ENCODE measurements at regions not wholly inside any gene's neighbourhood (a gene's known extent, or its start where the extent isn't known, plus 50 kb on each side); places are given as distances from the start of the nearest gene placed in this dataset.

DNA sequence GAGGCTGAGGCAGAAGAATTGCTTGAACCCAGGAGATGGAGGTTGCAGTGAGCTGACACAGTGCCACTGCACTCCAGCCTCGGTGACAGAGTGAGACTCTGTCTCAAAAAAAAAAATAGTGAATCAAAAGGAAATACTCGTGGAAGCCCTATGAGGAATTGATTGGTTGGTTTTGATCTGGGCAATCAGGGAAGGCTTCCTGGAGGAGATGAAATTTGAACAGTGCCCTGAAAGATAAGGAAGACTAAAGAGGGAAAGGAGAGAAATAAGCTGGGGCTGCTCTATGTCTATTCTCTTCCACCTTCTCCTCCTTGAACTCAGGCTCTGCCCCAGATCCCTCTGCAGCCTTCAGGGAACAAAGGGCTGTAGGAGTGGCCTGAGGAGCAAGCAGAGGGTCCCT, 54.1 kb downstream of the IRF2BPL start:
- Histone ChIP-seq H3K36me3 (no peaks in the 10 kb centered on the region), H3K27me3 (no peaks in the 10 kb centered on the region), H3K4me3 (no peak overlapping the region), H3K4me1 (peaks cover 0 to 6% (median 0%) of the 10 kb centered on the region in 4 donors), H3K27ac (no peak overlapping the region), H3K9me3 (no peaks in the 10 kb centered on the region)
- intact Hi-C loops (cut with DNase I; ENCODE audit: low total_unique reads) (no loop called here), in situ Hi-C loops (cut with MboI; ENCODE audit: low pct_ligation_motif_present in 1 of 4, low pct_unique_long_range_greater_than_20kb in 1 of 4, low sequenced_read_pairs in 3 of 4) (no loop called here)
- WGBS, 2 donors (ENCODE audit: low coverage in 1 of 2), result 81% methylated on average over 2 of the region's 2 CpGs; no CpG with 5 or more reads in 1 of the 2 donors
- no peak for DNase-seq
- no peak for TF ChIP-seq EP300 (IDR thresholded peaks at IDR 0.05; ENCODE audit: low read depth)
- no peak for TF ChIP-seq POLR2A (IDR thresholded peaks at IDR 0.05)
- TF ChIP-seq POLR2AphosphoS5 (IDR thresholded peaks at IDR 0.05), result no peak
- TF ChIP-seq, protein P1, sequence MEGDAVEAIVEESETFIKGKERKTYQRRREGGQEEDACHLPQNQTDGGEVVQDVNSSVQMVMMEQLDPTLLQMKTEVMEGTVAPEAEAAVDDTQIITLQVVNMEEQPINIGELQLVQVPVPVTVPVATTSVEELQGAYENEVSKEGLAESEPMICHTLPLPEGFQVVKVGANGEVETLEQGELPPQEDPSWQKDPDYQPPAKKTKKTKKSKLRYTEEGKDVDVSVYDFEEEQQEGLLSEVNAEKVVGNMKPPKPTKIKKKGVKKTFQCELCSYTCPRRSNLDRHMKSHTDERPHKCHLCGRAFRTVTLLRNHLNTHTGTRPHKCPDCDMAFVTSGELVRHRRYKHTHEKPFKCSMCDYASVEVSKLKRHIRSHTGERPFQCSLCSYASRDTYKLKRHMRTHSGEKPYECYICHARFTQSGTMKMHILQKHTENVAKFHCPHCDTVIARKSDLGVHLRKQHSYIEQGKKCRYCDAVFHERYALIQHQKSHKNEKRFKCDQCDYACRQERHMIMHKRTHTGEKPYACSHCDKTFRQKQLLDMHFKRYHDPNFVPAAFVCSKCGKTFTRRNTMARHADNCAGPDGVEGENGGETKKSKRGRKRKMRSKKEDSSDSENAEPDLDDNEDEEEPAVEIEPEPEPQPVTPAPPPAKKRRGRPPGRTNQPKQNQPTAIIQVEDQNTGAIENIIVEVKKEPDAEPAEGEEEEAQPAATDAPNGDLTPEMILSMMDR (IDR thresholded peaks at IDR 0.05), result no peak

DNA sequence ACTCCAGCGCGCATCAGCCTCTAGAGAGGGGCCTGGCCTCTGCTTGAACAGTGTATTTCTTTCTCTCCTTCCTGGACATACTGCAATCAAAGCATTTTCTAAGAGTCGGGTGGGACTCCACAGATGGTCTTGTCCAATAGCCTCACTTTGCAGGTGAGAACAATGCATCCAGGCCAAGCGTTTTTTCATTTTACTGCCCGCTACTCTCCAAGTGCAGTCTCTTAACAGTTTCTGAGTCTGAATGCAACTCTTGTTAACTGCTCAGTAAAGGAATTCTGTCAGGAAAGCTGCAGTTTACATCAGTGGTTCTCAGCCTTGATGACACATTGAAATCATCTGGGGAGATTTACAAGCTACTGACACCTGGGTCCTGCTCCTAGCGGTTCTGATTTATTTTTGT, 57.0 kb downstream of the IRF2BPL start:
- TF ChIP-seq POLR2A (IDR thresholded peaks at IDR 0.05), result no peak
- TF ChIP-seq, protein P1 (IDR thresholded peaks at IDR 0.05), result no peak
- 83% methylated on average over 6 of the region's 6 CpGs; no CpG with 5 or more reads in 1 of the 2 donors for WGBS, 2 donors (ENCODE audit: low coverage in 1 of 2)
- H3K27ac ChIP-seq, result no peak overlapping the region

DNA sequence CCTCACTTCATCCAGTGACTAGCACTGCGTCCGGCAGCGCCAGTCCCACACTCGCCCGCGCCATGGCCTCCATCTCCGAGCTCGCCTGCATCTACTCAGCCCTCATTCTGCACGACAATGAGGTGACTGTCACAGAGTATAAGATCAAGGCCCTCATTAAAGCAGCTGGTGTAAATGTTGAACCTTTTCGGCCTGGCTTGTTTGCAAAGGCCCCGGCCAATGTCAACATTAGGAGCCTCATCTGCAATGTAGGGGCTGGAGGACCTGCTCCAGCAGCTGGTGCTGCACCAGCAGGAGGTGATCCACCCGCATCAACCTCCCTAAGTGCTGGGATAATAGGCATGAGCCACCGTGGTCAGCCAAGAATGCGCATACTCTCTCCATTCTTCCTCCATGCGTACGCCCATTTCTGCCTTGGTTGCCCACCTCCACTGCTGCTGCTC, 59.9 kb downstream of the IRF2BPL start:
- 82 to 90% methylated on average over 2 to 16 of the region's 16 CpGs for WGBS, 2 donors (ENCODE audit: low coverage in 1 of 2)
- intact Hi-C loops (cut with DNase I; ENCODE audit: low total_unique reads) (loop anchor here (5.0 kb wide), 1 partner anchor 39 kb away; no protein-coding TSS in a partner anchor), in situ Hi-C loops (cut with MboI; ENCODE audit: low pct_ligation_motif_present in 1 of 4, low pct_unique_long_range_greater_than_20kb in 1 of 4, low sequenced_read_pairs in 3 of 4) (no loop called here)
- no peak overlapping the region for H3K27ac ChIP-seq
- no peaks in the 10 kb centered on the region for H3K36me3 ChIP-seq
- H3K27me3 ChIP-seq, result no peaks in the 10 kb centered on the region
- no peak overlapping the region for H3K4me3 ChIP-seq
- no peak for DNase-seq
- TF ChIP-seq POLR2AphosphoS5 (IDR thresholded peaks at IDR 0.05), result no peak
- TF ChIP-seq POLR2A (IDR thresholded peaks at IDR 0.05), result no peak
- no peak for TF ChIP-seq EP300 (IDR thresholded peaks at IDR 0.05; ENCODE audit: low read depth)
- no peaks in the 10 kb centered on the region for H3K9me3 ChIP-seq
- H3K4me1 ChIP-seq, result peaks cover 0 to 13% (median 11%) of the 10 kb centered on the region in 4 donors

More for the DNA sequence above, 57.0 kb downstream of the IRF2BPL start:
- H3K27me3 ChIP-seq, result no peaks in the 10 kb centered on the region
- no peak overlapping the region for H3K4me3 ChIP-seq
- H3K9me3 ChIP-seq, result no peaks in the 10 kb centered on the region
- H3K36me3 ChIP-seq, result no peaks in the 10 kb centered on the region
- DNase-seq, result no peak
- H3K4me1 ChIP-seq, result no peaks in the 10 kb centered on the region
- intact Hi-C loops (cut with DNase I; ENCODE audit: low total_unique reads), result no loop called here
- in situ Hi-C loops (cut with MboI; ENCODE audit: low pct_ligation_motif_present in 1 of 4, low pct_unique_long_range_greater_than_20kb in 1 of 4, low sequenced_read_pairs in 3 of 4), result no loop called here

DNA sequence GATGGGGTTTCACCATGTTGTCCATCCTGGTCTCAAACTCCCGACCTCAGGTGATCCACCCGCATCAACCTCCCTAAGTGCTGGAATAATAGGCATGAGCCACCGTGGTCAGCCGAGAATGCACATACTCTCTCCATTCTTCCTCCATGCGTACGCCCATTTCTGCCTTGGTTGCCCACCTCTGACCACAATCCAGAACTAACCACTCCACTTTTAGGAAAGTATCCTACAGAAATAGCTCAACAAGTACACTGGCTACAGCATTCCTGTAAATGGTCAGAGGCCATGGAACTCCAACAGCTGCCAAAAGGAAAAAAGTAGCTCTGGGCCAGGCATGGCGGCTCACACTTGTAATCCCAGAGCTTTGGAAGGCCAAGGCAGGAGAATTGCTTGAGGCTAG, 60.7 kb downstream of the IRF2BPL start:
- intact Hi-C loops (cut with DNase I; ENCODE audit: low total_unique reads), result loop anchor here (5.0 kb wide), 1 partner anchor 40 kb away; no protein-coding TSS in a partner anchor

More for the DNA sequence above, 60.7 kb downstream of the IRF2BPL start:
- WGBS, 2 donors (ENCODE audit: low coverage in 1 of 2), result 92 to 94% methylated on average over 6 to 7 of the region's 7 CpGs
- Histone ChIP-seq H3K4me1 (peaks cover 0 to 19% (median 14%) of the 10 kb centered on the region in 4 donors), H3K36me3 (no peaks in the 10 kb centered on the region), H3K27me3 (no peaks in the 10 kb centered on the region), H3K4me3 (no peak overlapping the region), H3K9me3 (no peaks in the 10 kb centered on the region), H3K27ac (no peak overlapping the region)
- no peak for TF ChIP-seq EP300 (IDR thresholded peaks at IDR 0.05; ENCODE audit: low read depth)
- TF ChIP-seq POLR2A (IDR thresholded peaks at IDR 0.05), result no peak
- TF ChIP-seq POLR2AphosphoS5 (IDR thresholded peaks at IDR 0.05), result no peak
- TF ChIP-seq, protein P1 (IDR thresholded peaks at IDR 0.05), result no peak
- in situ Hi-C loops (cut with MboI; ENCODE audit: low pct_ligation_motif_present in 1 of 4, low pct_unique_long_range_greater_than_20kb in 1 of 4, low sequenced_read_pairs in 3 of 4), result no loop called here
- no peak for DNase-seq

Data from transverse colon (tissue), 4 donors.